IMR-90 (cell line): ENCODE measurements at regions not wholly inside any gene's neighbourhood (a gene's known extent, or its start where the extent isn't known, plus 50 kb on each side); places are given as distances from the start of the nearest gene placed in this dataset.
"Not testable (repeated sequence)": the region's sequence is repeated elsewhere in the genome, so short reads cannot be mapped to it uniquely, and the experiment has no call there.

Experiments used
- ATAC-seq: fragments of 200-7000 bp; cut with Tn5 transposase; 2 replicates; pipeline ENCODE4 v1.9.1; 2020; ENCODE audit warnings: low read depth, mild to moderate bottlenecking, moderate library complexity
- BruUV-seq: library from RNA; stranded (reverse); fragments of 400-500 nt; replicated peaks from 2 replicates; lab custom pipeline; 2021; lab: Mats Ljungman, UMichigan
- CTCF ChIA-PET: fragments of 300-600 bp; formaldehyde crosslinking; extraction: SDS; loops from one replicate; lab custom pipeline; 2021; ENCODE audit warnings: antibody characterized with exemption; lab: Yijun Ruan, JAX
- POLR2A ChIA-PET: fragments of 300-600 bp; sonication (Branson Sonifier 250); formaldehyde crosslinking; loops from one replicate; lab custom pipeline; 2022; ENCODE audit warnings: antibody characterized with exemption; ENCODE audit not compliant: unreplicated experiment; lab: Charles Lee
- DNase-seq: peaks from one replicate; pipeline ENCODE4 v3.0.0; 2013
- H2AFZ ChIP-seq: replicated peaks from 2 replicates; pipeline ENCODE3; 2013; ENCODE audit warnings: low read length, mild to moderate bottlenecking; ENCODE audit not compliant: poor library complexity
- H2AK5ac ChIP-seq: 2 replicates; pipeline ENCODE4 v1.6.1; 2013; ENCODE audit warnings: low read depth, low read length, inconsistent platforms
- H2AK9ac ChIP-seq: replicated peaks from 2 replicates; pipeline ENCODE3; 2013; ENCODE audit warnings: mild to moderate bottlenecking, low read depth, low read length, moderate library complexity; ENCODE audit not compliant: poor library complexity
- H2BK120ac ChIP-seq: 2 replicates; pipeline ENCODE4 v1.6.1; 2013; ENCODE audit warnings: low read depth, low read length, inconsistent platforms
- H2BK15ac ChIP-seq: 3 replicates; pipeline ENCODE4 v1.6.1; 2013; ENCODE audit warnings: low read depth, low read length, inconsistent platforms
- H2BK20ac ChIP-seq: 2 replicates; pipeline ENCODE4 v1.6.1; 2013; ENCODE audit warnings: low read depth, mild to moderate bottlenecking, inconsistent platforms, low read length, moderate library complexity
- H2BK5ac ChIP-seq: 2 replicates; pipeline ENCODE4 v1.6.1; 2013; ENCODE audit warnings: mild to moderate bottlenecking, low read depth, low read length, inconsistent platforms; ENCODE audit not compliant: poor library complexity, severe bottlenecking
- H3K14ac ChIP-seq: replicated peaks from 2 replicates; pipeline ENCODE4 v1.6.1; 2013; ENCODE audit warnings: low read depth, low read length, inconsistent platforms
- H3K18ac ChIP-seq: 2 replicates; pipeline ENCODE4 v1.6.1; 2013; ENCODE audit warnings: low read depth, low read length, control low read depth
- H3K23ac ChIP-seq: 2 replicates; pipeline ENCODE4 v1.6.1; 2013; ENCODE audit warnings: low read depth, low read length, inconsistent platforms
- H3K27ac ChIP-seq: 2 replicates; pipeline ENCODE4 v1.5.1; 2013; ENCODE audit warnings: mild to moderate bottlenecking, control low read depth, low read length; ENCODE audit not compliant: insufficient read depth
- H3K27me3 ChIP-seq: 2 replicates; pipeline ENCODE4 v1.6.1; 2013; ENCODE audit warnings: low read length; ENCODE audit not compliant: control insufficient read depth, insufficient read depth
- H3K36me3 ChIP-seq: 2 replicates; pipeline ENCODE4 v1.6.1; 2013; ENCODE audit warnings: low read length, mixed read lengths; ENCODE audit not compliant: control insufficient read depth, insufficient read depth
- H3K4ac ChIP-seq: 2 replicates; pipeline ENCODE4 v1.6.1; 2013; ENCODE audit warnings: low read depth, low read length, inconsistent platforms
- H3K4me1 ChIP-seq: 2 replicates; pipeline ENCODE4 v1.6.1; 2013; ENCODE audit warnings: low read length, mixed read lengths; ENCODE audit not compliant: control insufficient read depth, insufficient read depth
- H3K4me2 ChIP-seq: 2 replicates; pipeline ENCODE4 v1.6.1; 2013; ENCODE audit warnings: low read depth, mild to moderate bottlenecking, control low read depth, low read length, moderate library complexity
- H3K4me3 ChIP-seq: 2 replicates; pipeline ENCODE4 v1.5.1; 2013; ENCODE audit warnings: low read depth, mild to moderate bottlenecking, control low read depth, low read length, moderate library complexity; ENCODE audit not compliant: insufficient read depth
- H3K56ac ChIP-seq: 2 replicates; pipeline ENCODE4 v1.6.1; 2013; ENCODE audit warnings: low read length, inconsistent platforms; ENCODE audit not compliant: insufficient read depth; ENCODE audit errors: extremely low read depth
- H3K79me1 ChIP-seq, 2 experiments: 2 replicates each; pipeline ENCODE4 v1.6.1; 2013; ENCODE audit warnings: low read length in 2 of 2, inconsistent platforms in 1 of 2, low read depth in 1 of 2
- H3K9ac ChIP-seq: 2 replicates; pipeline ENCODE4 v1.6.1; 2013; ENCODE audit warnings: low read depth, low read length, control low read depth
- H3K9me1 ChIP-seq: 2 replicates; pipeline ENCODE4 v1.6.1; 2013; ENCODE audit warnings: low read length, inconsistent platforms; ENCODE audit not compliant: insufficient read depth
- H3K9me3 ChIP-seq: 2 replicates; pipeline ENCODE4 v1.6.1; 2013; ENCODE audit warnings: low read length; ENCODE audit not compliant: control insufficient read depth, insufficient read depth
- H4K20me1 ChIP-seq: 2 replicates; pipeline ENCODE4 v1.6.1; 2013; ENCODE audit warnings: low read length, inconsistent platforms; ENCODE audit not compliant: insufficient read depth
- H4K5ac ChIP-seq: 2 replicates; pipeline ENCODE4 v1.6.1; 2013; ENCODE audit warnings: mild to moderate bottlenecking, low read depth, low read length, control low read depth
- H4K8ac ChIP-seq, 2 experiments: 2 replicates each; pipeline ENCODE4 v1.6.1; 2013; ENCODE audit warnings: low read depth in 2 of 2, low read length in 2 of 2, control low read depth in 1 of 2, inconsistent platforms in 1 of 2
- H4K91ac ChIP-seq: 2 replicates; pipeline ENCODE4 v1.6.1; 2013; ENCODE audit warnings: low read depth, low read length, inconsistent platforms; ENCODE audit not compliant: insufficient read depth
- WGBS, 2 experiments: methylation state at CpG; one replicate each; pipeline versions ENCODE4 v1.1.5 to v1.1.7; 2013; ENCODE audit warnings: missing lambda C conversion rate in 2 of 2; ENCODE audit not compliant: insufficient read length in 1 of 2; ENCODE audit errors: extremely low coverage in 2 of 2; 5-methylcytosine and 5-hydroxymethylcytosine counted together
- dilution Hi-C: fragments of 300-500 bp; cut with HindIII; formaldehyde crosslinking; loops from one replicate; pipeline ENCODE4 v1.14.3; 2018; ENCODE audit warnings: low sequenced_read_pairs; ENCODE audit not compliant: unreplicated experiment
- in situ Hi-C: fragments of 300-500 bp; cut with MboI; formaldehyde crosslinking; loops from 3 replicates; pipeline ENCODE4 v1.14.3; 2019; ENCODE audit warnings: low sequenced_read_pairs, inconsistent platforms, mixed read lengths
- intact Hi-C: fragments of 100-400 bp; cut with micrococcal nuclease; formaldehyde crosslinking; loops from 2 replicates; pipeline ENCODE4 v1.10.0; 2022

GRCh38 chr21:6060054-6060681 lies 4461.2 kb upstream of the TPTE start:
- peak; percentile 78 for ATAC-seq
- H4K91ac ChIP-seq, H3K4me2 ChIP-seq, H3K9me3 ChIP-seq, H2BK5ac ChIP-seq, POLR2A ChIA-PET, H2BK20ac ChIP-seq, H3K4me1 ChIP-seq, H3K23ac ChIP-seq, H3K9me1 ChIP-seq, intact Hi-C loops, H2AK9ac ChIP-seq, H3K14ac ChIP-seq, H2AK5ac ChIP-seq, H4K20me1 ChIP-seq, BruUV-seq, H3K27me3 ChIP-seq, H4K8ac ChIP-seq, H3K36me3 ChIP-seq, CTCF ChIA-PET, H3K4me3 ChIP-seq, in situ Hi-C loops, H2BK15ac ChIP-seq, H3K27ac ChIP-seq, DNase-seq, H3K18ac ChIP-seq, H3K9ac ChIP-seq, H4K5ac ChIP-seq, H2BK120ac ChIP-seq, H3K4ac ChIP-seq, dilution Hi-C loops, H3K56ac ChIP-seq, H3K79me1 ChIP-seq, H2AFZ ChIP-seq: not testable (repeated sequence)
- whole genome bisulfite sequencing, 2 experiments: no CpG with 5 or more reads among the region's 21 CpGs

GRCh38 chr21:6066320-6066985 lies 4454.9 kb upstream of the TPTE start:
- POLR2A ChIA-PET, in situ Hi-C loops, CTCF ChIA-PET: not testable (repeated sequence)

More at GRCh38 chr21:6066320-6066985, 4454.9 kb upstream of the TPTE start:
- H4K91ac ChIP-seq, H3K4me3 ChIP-seq, H3K9me3 ChIP-seq, H2AFZ ChIP-seq, H3K79me1 ChIP-seq, dilution Hi-C loops, H3K4ac ChIP-seq, H2BK5ac ChIP-seq, H4K8ac ChIP-seq, H3K18ac ChIP-seq, intact Hi-C loops, ATAC-seq, H3K14ac ChIP-seq, H3K4me2 ChIP-seq, H2AK9ac ChIP-seq, H2BK20ac ChIP-seq, DNase-seq, H2BK15ac ChIP-seq, H3K23ac ChIP-seq, BruUV-seq, H3K9ac ChIP-seq, H3K27ac ChIP-seq, H2AK5ac ChIP-seq, H3K9me1 ChIP-seq, H2BK120ac ChIP-seq, H3K56ac ChIP-seq, H3K27me3 ChIP-seq, H4K5ac ChIP-seq, H3K4me1 ChIP-seq, H3K36me3 ChIP-seq, H4K20me1 ChIP-seq: not testable (repeated sequence)
- no CpG with 5 or more reads among the region's 17 CpGs for WGBS, 2 experiments
